Stomach (tissue), 8 donors: ENCODE measurements at regions not wholly inside any gene's neighbourhood (a gene's known extent, or its start where the extent isn't known, plus 50 kb on each side); places are given as distances from the start of the nearest gene placed in this dataset.

ENCODE experiments used
- DNase-seq, 2 donors: peaks; one replicate each; pipeline versions ENCODE4 v3.0.0 to v3.0.0-alpha.2; 2013 to 2019
- H3K27ac ChIP-seq, 5 donors: fragments of 200-600 bp in 4 of 5; sonication (generic) in 4 of 5; one replicate each; pipeline ENCODE4 v1.5.1; 2013 to 2019; ENCODE audit warnings: mild to moderate bottlenecking in 1 of 5, moderate library complexity in 1 of 5
- H3K27me3 ChIP-seq, 3 donors: fragments of 200-600 bp; sonication (generic); one replicate each; pipeline ENCODE4 v1.5.1; 2017 to 2019; ENCODE audit warnings: mixed run types in 1 of 3
- H3K36me3 ChIP-seq, 4 donors: fragments of 200-600 bp; sonication (generic); 1 replicate in 3 of 4; 2 replicates in 1 of 4; pipeline ENCODE4 v1.5.1; 2016 to 2019
- H3K4me1 ChIP-seq, 4 donors: fragments of 200-600 bp; sonication (generic); one replicate each; pipeline ENCODE4 v1.5.1; 2016 to 2019
- H3K4me3 ChIP-seq, 4 donors: fragments of 200-600 bp; sonication (generic) in 3 of 4; one replicate each; pipeline ENCODE4 v1.5.1; 2016 to 2019; ENCODE audit warnings: mild to moderate bottlenecking in 1 of 4
- H3K9me3 ChIP-seq, 4 donors: fragments of 200-600 bp; sonication (generic); one replicate each; pipeline ENCODE4 v1.5.1; 2016 to 2019
- CTCF ChIP-seq, 7 experiments: fragments of 450-650 bp in 4 of 7; fragments of 200-600 bp in 3 of 7; sonication (generic) in 3 of 7; IDR thresholded peaks; one replicate each; pipeline ENCODE4 v1.5.1; 2016 to 2019; ENCODE audit warnings: antibody characterized with exemption in 7 of 7, control low read depth in 2 of 7, mild to moderate bottlenecking in 1 of 7
- EP300 ChIP-seq: sonication (generic); formaldehyde crosslinking; IDR thresholded peaks from one replicate; pipeline ENCODE4 v1.6.1; 2017; ENCODE audit warnings: antibody characterized with exemption
- POLR2A ChIP-seq, 4 donors: fragments of 450-650 bp; IDR thresholded peaks; one replicate each; pipeline ENCODE4 v1.6.1; 2016; ENCODE audit warnings: antibody characterized with exemption in 4 of 4, control low read depth in 2 of 4, mild to moderate bottlenecking in 1 of 4, moderate library complexity in 1 of 4
- POLR2AphosphoS5 ChIP-seq, 3 donors: sonication (generic); formaldehyde crosslinking; IDR thresholded peaks; one replicate each; pipeline ENCODE4 v1.6.1; 2016; ENCODE audit warnings: antibody characterized with exemption in 3 of 3
- WGBS, 5 donors: extraction: QIAGEN DNeasy Blood & Tissue Kit in 3 of 5; methylation state at CpG; one replicate each; pipeline versions ENCODE4 v1.1.5 to v1.1.7; 2013 to 2018; 5-methylcytosine and 5-hydroxymethylcytosine counted together
- intact Hi-C: fragments of 100-400 bp; cut with DNase I; formaldehyde crosslinking; loops from one replicate; pipeline ENCODE4 v1.15.1; 2023; ENCODE audit warnings: low total_unique reads
- donor health status: healthy with polysubstance abuse.
- donor health status: Bipolar disorder and iron deficiency.
- donor health status: healthy.

- TF ChIP-seq EP300: no peak
- peak in 1 of 3 donors; percentile 7 for TF ChIP-seq POLR2AphosphoS5 (IDR thresholded peaks at IDR 0.05)
- TF ChIP-seq POLR2A (IDR thresholded peaks at IDR 0.05): no peak
- H3K4me1 ChIP-seq: peaks cover 19 to 50% (median 41%) of the 10 kb centered on the region in 4 donors
- H3K36me3 ChIP-seq: no peaks in the 10 kb centered on the region
- 29 to 47% (median 33%) methylated on average over 21 of the region's 21 CpGs for WGBS, 5 donors
- no peaks in the 10 kb centered on the region for H3K9me3 ChIP-seq
- H3K4me3 ChIP-seq: no peak overlapping the region
- intact Hi-C loops: no loop called here
- H3K27me3 ChIP-seq: no peaks in the 10 kb centered on the region
- peak overlapping the region; percentile 54 to 76 (median 61) for H3K27ac ChIP-seq
- DNase-seq: peak; percentile 78 to 79
Observed at GRCh38 chr2:120566331-120567035, 169.2 kb upstream of the GLI2 start.

- WGBS, 5 donors: 50 to 83% (median 70%) methylated on average over 2 of the region's 2 CpGs
- H3K4me3 ChIP-seq: no peak overlapping the region
- H3K36me3 ChIP-seq: no peaks in the 10 kb centered on the region
- no peak for TF ChIP-seq POLR2AphosphoS5 (IDR thresholded peaks at IDR 0.05)
- TF ChIP-seq POLR2A (IDR thresholded peaks at IDR 0.05): no peak
- TF ChIP-seq CTCF (IDR thresholded peaks at IDR 0.05): no peak
- no peak for TF ChIP-seq EP300
- H3K9me3 ChIP-seq: no peaks in the 10 kb centered on the region
- intact Hi-C loops: no loop called here
- H3K4me1 ChIP-seq: peaks cover 19 to 50% (median 41%) of the 10 kb centered on the region in 4 donors
- no peaks in the 10 kb centered on the region for H3K27me3 ChIP-seq
- peak overlapping the region; percentile 54 to 76 (median 61) for H3K27ac ChIP-seq
- DNase-seq: peak; percentile 42 to 44
Observed at GRCh38 chr2:120567128-120567527, 168.5 kb upstream of the GLI2 start.

GRCh38 chr2:120568089-120568974 lies 167.3 kb upstream of the GLI2 start:
- WGBS, 5 donors: 57 to 88% (median 68%) methylated on average over 8 to 10 of the region's 10 CpGs
- Histone ChIP-seq H3K36me3 (no peaks in the 10 kb centered on the region), H3K27ac (peak overlapping the region in 2 of 5 donors; percentile 19 to 42), H3K4me3 (no peak overlapping the region), H3K9me3 (no peaks in the 10 kb centered on the region), H3K4me1 (peaks cover 19 to 50% (median 41%) of the 10 kb centered on the region in 4 donors), H3K27me3 (no peaks in the 10 kb centered on the region)
- DNase-seq: no peak
- no peak for TF ChIP-seq POLR2AphosphoS5 (IDR thresholded peaks at IDR 0.05)
- no peak for TF ChIP-seq POLR2A (IDR thresholded peaks at IDR 0.05)
- no peak for TF ChIP-seq CTCF (IDR thresholded peaks at IDR 0.05)
- intact Hi-C loops: no loop called here

- TF ChIP-seq POLR2A (IDR thresholded peaks at IDR 0.05) (no peak), CTCF (IDR thresholded peaks at IDR 0.05) (no peak), POLR2AphosphoS5 (IDR thresholded peaks at IDR 0.05) (no peak), EP300 (no peak)
- intact Hi-C loops: no loop called here
- no peak overlapping the region for H3K4me3 ChIP-seq
- H3K27ac ChIP-seq: no peak overlapping the region
- no peaks in the 10 kb centered on the region for H3K9me3 ChIP-seq
- no peak for DNase-seq
- no peaks in the 10 kb centered on the region for H3K27me3 ChIP-seq
- WGBS, 5 donors: 51 to 75% (median 60%) methylated on average over 3 of the region's 3 CpGs
- H3K4me1 ChIP-seq: peaks cover 19 to 50% (median 41%) of the 10 kb centered on the region in 4 donors
- H3K36me3 ChIP-seq: no peaks in the 10 kb centered on the region
Observed at GRCh38 chr2:120568975-120569268, 166.7 kb upstream of the GLI2 start.
